Upper lobe of left lung (tissue), 6 donors: ENCODE measurements at regions not wholly inside any gene's neighbourhood (a gene's known extent, or its start where the extent isn't known, plus 50 kb on each side); places are given as distances from the start of the nearest gene placed in this dataset.

Experiments used
- ATAC-seq, 2 donors: fragments of 200-7000 bp; cut with Tn5 transposase; one replicate each; pipeline ENCODE4 v1.9.1; 2022; ENCODE audit warnings: mild to moderate bottlenecking in 2 of 2, moderate library complexity in 2 of 2; ENCODE audit not compliant: low FRiP score in 2 of 2
- DNase-seq, 2 donors: peaks; one replicate each; pipeline ENCODE4 v3.0.0-alpha.2; 2019 to 2020
- H3K27ac ChIP-seq, 4 donors: fragments of 200-600 bp; sonication (generic); one replicate each; pipeline ENCODE4 v1.5.1; 2016 to 2019
- H3K27me3 ChIP-seq, 4 donors: fragments of 200-600 bp; sonication (generic); one replicate each; pipeline ENCODE4 v1.5.1; 2017 to 2019
- H3K36me3 ChIP-seq, 4 donors: fragments of 200-600 bp; sonication (generic); one replicate each; pipeline ENCODE4 v1.5.1; 2016 to 2019
- H3K4me1 ChIP-seq, 4 donors: fragments of 200-600 bp; sonication (generic); one replicate each; pipeline ENCODE4 v1.5.1; 2018 to 2019
- H3K4me3 ChIP-seq, 4 donors: fragments of 200-600 bp; sonication (generic); one replicate each; pipeline ENCODE4 v1.5.1; 2017 to 2019; ENCODE audit warnings: mild to moderate bottlenecking in 2 of 4, moderate library complexity in 1 of 4
- H3K9me3 ChIP-seq, 4 donors: fragments of 200-600 bp; sonication (generic); one replicate each; pipeline ENCODE4 v1.5.1; 2018 to 2019
- CTCF ChIP-seq, 6 experiments: fragments of 450-650 bp in 4 of 6; fragments of 200-600 bp in 2 of 6; sonication (generic) in 2 of 6; IDR thresholded peaks; one replicate each; pipeline ENCODE4 v1.5.1; 2016 to 2019; ENCODE audit warnings: antibody characterized with exemption in 6 of 6
- EP300 ChIP-seq, 4 donors: sonication (generic); formaldehyde crosslinking; IDR thresholded peaks; one replicate each; pipeline ENCODE4 v1.5.1; 2017; ENCODE audit warnings: antibody characterized with exemption in 4 of 4, control low read depth in 2 of 4
- POLR2A ChIP-seq, 4 donors: fragments of 450-650 bp; IDR thresholded peaks; one replicate each; pipeline ENCODE4 v1.5.1; 2016 to 2017; ENCODE audit warnings: antibody characterized with exemption in 4 of 4, mild to moderate bottlenecking in 2 of 4
- POLR2AphosphoS5 ChIP-seq, 2 donors: sonication (generic); formaldehyde crosslinking; IDR thresholded peaks; one replicate each; pipeline ENCODE4 v1.5.1; 2017; ENCODE audit warnings: antibody characterized with exemption in 2 of 2
- WGBS, 2 donors: methylation state at CpG; one replicate each; pipeline ENCODE4 v1.1.5; 2017 to 2018; 5-methylcytosine and 5-hydroxymethylcytosine counted together
- donor health status: DM: no; HTN: no; CAD: no; lungs with moderate emphysema.
- donor health status: DM: no; HTN: yes; CAD: no; lungs with severe emphysema.

- H3K27ac ChIP-seq = no peak overlapping the region
- peaks cover 0 to 12% (median 0%) of the 10 kb centered on the region in 4 donors for H3K27me3 ChIP-seq
- no peaks in the 10 kb centered on the region for H3K9me3 ChIP-seq
- no peak for TF ChIP-seq POLR2A (IDR thresholded peaks at IDR 0.05)
- no peak for TF ChIP-seq POLR2AphosphoS5 (IDR thresholded peaks at IDR 0.05)
- no peak for TF ChIP-seq CTCF (IDR thresholded peaks at IDR 0.05)
- TF ChIP-seq EP300 (IDR thresholded peaks at IDR 0.05) = no peak
- DNase-seq (no peak), ATAC-seq (no peak)
- WGBS, 2 donors = 79% methylated on average over 7 of the region's 7 CpGs
- no peak overlapping the region for H3K4me3 ChIP-seq
- peaks cover 0 to 5% (median 0%) of the 10 kb centered on the region in 4 donors for H3K4me1 ChIP-seq
- no peaks in the 10 kb centered on the region for H3K36me3 ChIP-seq
Observed at GRCh38 chr10:100622946-100623345, 87.2 kb downstream of the HIF1AN start.

GRCh38 chr10:100623521-100624230 is 87.9 kb downstream of the HIF1AN start:
- Histone ChIP-seq H3K36me3 (no peaks in the 10 kb centered on the region), H3K4me3 (no peak overlapping the region), H3K4me1 (peaks cover 0 to 5% (median 0%) of the 10 kb centered on the region in 4 donors), H3K27me3 (peaks cover 0 to 12% (median 0%) of the 10 kb centered on the region in 4 donors), H3K9me3 (no peaks in the 10 kb centered on the region), H3K27ac (no peak overlapping the region)
- 40 to 56% methylated on average over 12 of the region's 12 CpGs for WGBS, 2 donors
- no peak for ATAC-seq
- DNase-seq = no peak
- no peak for TF ChIP-seq POLR2AphosphoS5 (IDR thresholded peaks at IDR 0.05)

GRCh38 chr10:100624298-100624697 is 88.6 kb downstream of the HIF1AN start:
- no peak for TF ChIP-seq CTCF (IDR thresholded peaks at IDR 0.05)
- no peak for TF ChIP-seq POLR2AphosphoS5 (IDR thresholded peaks at IDR 0.05)
- TF ChIP-seq POLR2A (IDR thresholded peaks at IDR 0.05) = no peak
- no peak for TF ChIP-seq EP300 (IDR thresholded peaks at IDR 0.05)
- Histone ChIP-seq H3K36me3 (no peaks in the 10 kb centered on the region), H3K27me3 (peaks cover 0 to 12% (median 0%) of the 10 kb centered on the region in 4 donors), H3K9me3 (no peaks in the 10 kb centered on the region), H3K4me3 (no peak overlapping the region), H3K4me1 (peaks cover 0 to 5% (median 0%) of the 10 kb centered on the region in 4 donors), H3K27ac (no peak overlapping the region)
- WGBS, 2 donors = 66 to 100% methylated on average over 1 to 8 of the region's 8 CpGs
- DNase-seq = no peak
- no peak for ATAC-seq

GRCh38 chr10:100625816-100626215 is 90.1 kb downstream of the HIF1AN start:
- Histone ChIP-seq H3K4me1 (peaks cover 0 to 5% (median 0%) of the 10 kb centered on the region in 4 donors), H3K36me3 (no peaks in the 10 kb centered on the region), H3K9me3 (no peaks in the 10 kb centered on the region), H3K27me3 (peaks cover 0 to 12% (median 0%) of the 10 kb centered on the region in 4 donors), H3K27ac (no peak overlapping the region), H3K4me3 (no peak overlapping the region)
- WGBS, 2 donors = 31 to 33% methylated on average over 4 to 8 of the region's 8 CpGs
- ATAC-seq (no peak), DNase-seq (no peak)
- TF ChIP-seq POLR2A (IDR thresholded peaks at IDR 0.05) = no peak
- no peak for TF ChIP-seq POLR2AphosphoS5 (IDR thresholded peaks at IDR 0.05)

GRCh38 chr10:100628061-100628460 is 92.3 kb downstream of the HIF1AN start:
- ATAC-seq = no peak
- Histone ChIP-seq H3K4me3 (no peak overlapping the region), H3K4me1 (no peaks in the 10 kb centered on the region), H3K36me3 (no peaks in the 10 kb centered on the region), H3K27me3 (peaks cover 0 to 8% (median 0%) of the 10 kb centered on the region in 4 donors), H3K27ac (no peak overlapping the region), H3K9me3 (no peaks in the 10 kb centered on the region)
- no peak for DNase-seq
- 84 to 89% methylated on average over 10 of the region's 10 CpGs for WGBS, 2 donors
- TF ChIP-seq POLR2A (IDR thresholded peaks at IDR 0.05) (no peak), POLR2AphosphoS5 (IDR thresholded peaks at IDR 0.05) (no peak), EP300 (IDR thresholded peaks at IDR 0.05) (no peak), CTCF (IDR thresholded peaks at IDR 0.05) (no peak)

GRCh38 chr10:100631192-100631591 is 95.4 kb downstream of the HIF1AN start:
- no peak for TF ChIP-seq POLR2AphosphoS5 (IDR thresholded peaks at IDR 0.05)
- no peak for TF ChIP-seq EP300 (IDR thresholded peaks at IDR 0.05)
- TF ChIP-seq CTCF (IDR thresholded peaks at IDR 0.05) = no peak
- no peak for TF ChIP-seq POLR2A (IDR thresholded peaks at IDR 0.05)
- WGBS, 2 donors = 38 to 69% methylated on average over 2 of the region's 2 CpGs
- H3K36me3 ChIP-seq = no peaks in the 10 kb centered on the region
- no peaks in the 10 kb centered on the region for H3K27me3 ChIP-seq
- no peak overlapping the region for H3K4me3 ChIP-seq
- H3K27ac ChIP-seq = no peak overlapping the region
- H3K4me1 ChIP-seq = no peaks in the 10 kb centered on the region
- H3K9me3 ChIP-seq = no peaks in the 10 kb centered on the region
- ATAC-seq (no peak), DNase-seq (no peak)
